Hepatic stellate cell (primary cell): ENCODE measurements at regions not wholly inside any gene's neighbourhood (a gene's known extent, or its start where the extent isn't known, plus 50 kb on each side); places are given as distances from the start of the nearest gene placed in this dataset.
"Not testable (repeated sequence)": the region's sequence is repeated elsewhere in the genome, so short reads cannot be mapped to it uniquely, and the experiment has no call there.

Experiments
- DNase-seq: peaks from one replicate; pipeline ENCODE4 v3.0.0; 2011; ENCODE audit warnings: low spot score

DNA sequence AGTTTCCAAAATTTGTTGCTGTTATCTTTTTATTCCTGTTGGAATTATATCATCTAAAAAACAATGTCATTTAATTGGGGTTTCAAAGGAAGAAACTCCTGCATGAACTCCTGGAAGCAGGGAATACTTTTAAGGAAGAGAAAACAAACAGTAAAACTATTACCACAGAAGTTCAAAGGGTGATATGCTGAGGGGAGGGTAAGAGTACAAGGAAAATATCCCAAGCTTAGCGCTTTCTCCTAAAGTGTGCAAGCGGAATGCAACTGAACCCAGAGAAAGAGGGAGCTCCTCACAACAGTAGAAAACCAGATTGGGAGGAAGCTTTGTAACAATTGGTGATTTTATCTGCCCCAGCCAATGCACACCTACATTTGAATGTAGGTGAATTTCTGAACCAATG, 175.1 kb downstream of the NUFIP1 start:
- no peak for DNase-seq

- DNase-seq, result no peak
Observed at GRCh38 chr13:44812818-44813217, 176.5 kb downstream of the NUFIP1 start.

- DNase-seq, result no peak
Observed at GRCh38 chr13:44810061-44810840, 179.0 kb downstream of the NUFIP1 start.

GRCh38 chr13:44809190-44809589, 180.1 kb downstream of the NUFIP1 start:
- DNase-seq, result no peak

DNA sequence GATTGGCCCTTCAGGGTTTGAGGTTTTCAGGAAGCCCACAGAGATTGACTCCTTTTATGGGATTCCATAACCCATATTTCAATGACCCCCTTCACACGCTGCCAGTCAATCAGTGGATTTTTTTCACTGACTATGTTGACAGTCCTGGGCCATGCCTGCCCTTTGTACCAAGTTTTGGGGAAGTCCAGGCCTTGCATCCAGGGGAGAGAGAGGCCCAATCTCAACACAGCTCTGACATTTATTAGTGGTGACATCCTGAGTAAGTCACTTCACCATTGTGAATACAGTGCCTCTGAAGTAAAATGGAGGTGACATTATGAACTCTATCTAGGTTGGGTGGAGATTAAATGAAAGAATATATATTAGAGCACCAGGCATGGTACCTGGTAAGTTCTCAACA, 181.1 kb downstream of the NUFIP1 start:
- no peak for DNase-seq

GRCh38 chr13:44807449-44808034, 181.7 kb downstream of the NUFIP1 start:
- no peak for DNase-seq

DNA sequence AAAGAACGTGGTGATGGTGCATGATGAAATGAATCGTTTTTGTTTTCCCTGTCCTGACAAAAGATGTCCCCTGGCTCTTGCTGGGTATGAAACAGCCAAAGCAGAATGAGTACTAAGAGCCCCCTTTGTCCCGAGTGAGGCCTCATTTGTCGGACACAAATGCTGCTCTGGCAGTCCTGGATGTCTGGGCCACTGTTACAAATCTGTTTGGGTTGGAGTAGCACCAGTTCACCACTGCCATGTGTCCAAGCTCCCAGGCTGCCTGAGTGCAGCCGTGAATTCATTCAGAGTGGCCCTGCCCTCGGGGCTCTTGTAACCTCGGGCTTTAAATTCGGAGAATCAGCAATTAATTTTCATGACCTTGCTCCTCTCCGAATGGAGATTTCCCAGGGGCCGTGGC, 182.4 kb downstream of the NUFIP1 start:
- DNase-seq, result no peak

- no peak for DNase-seq
Observed at GRCh38 chr13:44805585-44805984, 183.7 kb downstream of the NUFIP1 start.

DNA sequence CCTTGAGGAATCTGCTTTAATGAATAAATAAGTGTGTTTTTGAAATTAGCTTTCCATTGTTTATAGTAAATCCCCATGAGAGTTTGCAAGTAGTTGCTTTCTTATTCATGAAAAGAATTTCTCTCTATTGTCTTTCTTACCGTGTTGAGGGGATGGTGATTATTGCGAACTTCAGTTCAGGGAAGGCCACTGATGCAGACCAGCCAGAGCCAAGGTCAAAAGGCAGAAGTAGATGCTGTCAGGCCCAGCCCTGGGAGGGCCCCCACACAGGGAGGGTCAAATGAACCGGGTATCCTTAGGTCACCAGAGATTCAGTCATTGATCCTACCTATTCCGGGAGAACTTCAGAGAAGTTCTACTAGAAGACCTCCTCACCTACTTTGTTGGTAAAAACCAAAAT, 185.9 kb downstream of the NUFIP1 start:
- no peak for DNase-seq

DNA sequence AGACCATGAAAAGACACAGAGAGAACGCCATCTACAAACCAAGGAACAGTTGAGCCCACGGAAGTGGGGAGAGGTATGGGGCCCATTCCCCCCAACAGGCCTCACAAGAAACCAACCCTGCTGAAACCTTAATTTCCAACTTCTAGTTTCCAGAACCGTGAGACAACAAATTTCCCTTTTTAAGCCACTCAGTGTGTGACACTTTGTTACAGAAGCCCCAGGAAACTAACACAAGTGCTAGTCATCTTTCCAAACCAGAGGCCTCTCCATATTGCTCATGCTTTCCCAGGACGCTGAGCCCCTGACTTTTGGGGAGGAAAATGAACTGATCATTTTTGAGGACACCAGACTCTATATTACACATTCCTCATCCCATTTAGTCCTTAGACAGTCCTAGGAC, 186.8 kb downstream of the NUFIP1 start:
- DNase-seq, result no peak

- DNase-seq, result peak; percentile 78
Observed at GRCh38 chr13:44801990-44802389, 187.3 kb downstream of the NUFIP1 start.

DNA sequence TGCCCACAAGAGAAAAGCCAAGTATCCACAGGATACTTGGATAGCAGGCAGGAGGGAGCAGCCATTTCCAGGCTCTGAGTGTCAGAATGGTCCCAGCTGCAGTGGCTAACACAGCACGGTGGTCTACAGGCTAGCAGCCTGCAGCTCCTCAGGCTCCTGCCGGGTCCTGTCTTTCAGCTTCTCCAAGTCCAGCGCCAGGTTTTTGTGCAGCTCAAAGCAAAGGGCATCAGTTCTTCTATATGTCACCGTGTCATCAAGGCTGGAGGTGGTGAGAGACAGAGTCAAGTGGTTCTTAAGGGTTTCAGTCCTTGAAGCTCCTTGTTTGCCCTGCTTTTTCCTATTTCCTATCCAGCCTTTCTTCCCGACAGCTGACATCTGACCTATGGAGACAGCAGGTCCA, 188.6 kb downstream of the NUFIP1 start:
- DNase-seq, result no peak

GRCh38 chr13:44797685-44798084, 191.6 kb downstream of the NUFIP1 start:
- DNase-seq, result no peak

DNA sequence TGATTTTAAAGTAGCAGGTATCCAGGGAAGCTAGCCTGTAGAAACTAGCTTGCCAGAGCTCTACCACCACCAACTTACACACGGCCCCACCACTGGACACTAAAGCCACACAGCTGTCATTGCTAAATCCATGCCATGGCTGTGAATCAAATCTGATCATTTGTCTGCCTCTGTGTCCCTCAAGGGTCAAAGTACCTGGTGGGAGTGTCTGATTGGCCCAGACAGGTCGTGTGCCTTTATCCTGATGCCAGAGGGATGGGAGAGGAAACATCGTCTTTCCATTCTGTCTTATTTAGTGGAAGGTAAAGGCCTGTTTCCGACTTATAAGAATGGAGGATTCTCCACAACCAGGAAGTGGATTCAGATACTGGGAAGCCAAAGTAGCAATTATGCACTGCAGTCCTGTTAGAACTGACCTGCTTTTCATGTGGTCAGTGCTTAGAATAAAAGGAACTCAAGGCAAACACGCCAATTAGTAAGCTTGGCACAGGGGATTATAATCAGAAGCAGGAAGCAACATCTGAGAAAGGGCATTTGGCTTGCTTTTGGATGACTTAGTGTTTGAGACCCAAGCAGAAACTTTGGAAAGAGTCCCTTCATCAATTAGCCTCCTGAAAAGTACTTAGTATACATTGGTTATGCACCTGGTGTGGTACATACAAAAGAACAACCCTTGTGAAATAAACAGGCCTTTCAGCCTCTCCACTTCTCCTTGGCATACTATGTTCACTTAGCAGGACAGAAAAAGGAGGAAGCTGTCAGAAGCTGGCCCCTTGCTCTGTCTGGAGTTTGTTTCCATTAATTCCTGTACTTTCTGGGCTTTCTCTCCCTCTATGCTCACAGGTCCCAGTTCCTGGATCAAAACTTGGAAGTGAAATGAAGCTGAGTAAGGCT, 192.4 kb downstream of the NUFIP1 start:
- DNase-seq, result no peak

DNA sequence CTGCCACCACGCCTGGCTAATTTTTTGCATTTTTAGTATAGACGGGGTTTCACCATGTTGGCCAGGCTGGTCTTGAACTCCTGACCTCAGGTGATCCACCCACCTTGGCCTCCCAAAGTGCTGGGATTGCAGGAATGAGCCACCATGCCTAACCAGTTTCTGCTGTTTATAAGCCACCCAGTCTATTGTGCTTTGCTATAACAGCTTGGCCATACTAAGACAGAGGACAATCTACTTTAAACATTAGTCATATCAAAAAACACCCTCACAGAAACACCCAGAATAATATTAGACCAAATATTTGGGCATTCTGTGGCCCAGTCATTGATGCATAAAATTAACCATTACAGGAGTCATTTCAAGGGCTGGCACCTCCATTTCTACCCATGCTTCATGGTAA, 193.2 kb downstream of the NUFIP1 start:
- DNase-seq, result not testable (repeated sequence)

- DNase-seq, result no peak
Observed at GRCh38 chr13:44795176-44795575, 194.1 kb downstream of the NUFIP1 start.

DNA sequence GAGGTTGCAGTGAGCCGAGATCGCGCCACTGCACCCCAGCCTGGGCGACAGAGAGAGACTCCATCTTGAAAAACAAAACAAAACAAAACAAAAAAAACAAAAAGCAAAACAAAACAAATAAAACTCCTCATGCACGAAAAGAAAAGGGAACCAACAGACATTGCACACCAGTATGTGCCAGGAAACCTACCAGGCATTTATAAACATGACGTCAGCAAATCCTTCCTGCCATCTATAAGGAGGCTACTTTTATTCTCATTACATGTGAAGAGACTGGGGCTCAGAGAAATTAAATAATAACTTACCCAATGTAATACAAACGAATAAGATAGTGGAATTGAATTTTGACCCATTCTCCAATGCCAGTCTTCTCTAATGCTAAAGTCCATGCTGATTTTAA, 197.2 kb downstream of the NUFIP1 start:
- no peak for DNase-seq

- no peak for DNase-seq
Observed at GRCh38 chr13:44790289-44790688, 199.0 kb downstream of the NUFIP1 start.

GRCh38 chr13:44787617-44788016, 201.7 kb downstream of the NUFIP1 start:
- DNase-seq, result no peak

DNA sequence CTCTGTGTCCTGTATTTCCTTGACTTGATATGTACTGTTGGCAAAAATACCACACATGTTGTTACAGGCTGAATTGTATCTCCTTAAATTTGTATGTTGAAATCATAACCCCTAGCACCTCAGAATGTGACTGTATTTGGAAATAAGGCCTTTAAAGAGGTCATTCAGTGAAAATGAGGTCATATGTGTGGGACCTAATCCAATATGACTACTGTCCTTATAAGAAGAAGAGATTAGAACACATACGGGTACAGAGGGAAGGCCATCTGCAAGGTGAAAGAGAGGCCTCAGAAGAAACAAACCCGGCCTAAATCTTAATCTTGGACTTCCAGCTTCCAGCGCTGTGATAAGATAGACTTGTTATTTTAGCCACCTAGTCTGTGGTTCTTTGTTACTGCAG, 202.5 kb downstream of the NUFIP1 start:
- DNase-seq, result no peak

DNA sequence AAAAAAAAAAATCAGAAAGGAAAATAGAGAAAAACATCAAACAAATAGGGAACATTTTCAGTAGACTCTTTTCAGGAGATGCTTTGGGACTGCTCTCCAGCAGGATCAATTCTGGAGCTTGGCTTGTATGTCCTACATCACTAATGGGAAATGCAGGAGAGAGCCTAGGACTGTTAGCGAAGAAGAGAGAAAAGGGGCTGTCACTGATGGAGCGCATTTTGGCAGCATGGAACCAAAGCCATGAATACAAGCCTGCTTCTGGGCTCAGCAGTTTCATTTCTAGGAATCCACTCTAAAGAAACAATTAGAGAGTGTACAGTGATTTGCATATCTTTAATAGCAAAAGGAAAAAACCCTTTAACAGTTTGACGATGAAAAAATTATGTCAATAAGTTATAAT, 203.9 kb downstream of the NUFIP1 start:
- no peak for DNase-seq

DNA sequence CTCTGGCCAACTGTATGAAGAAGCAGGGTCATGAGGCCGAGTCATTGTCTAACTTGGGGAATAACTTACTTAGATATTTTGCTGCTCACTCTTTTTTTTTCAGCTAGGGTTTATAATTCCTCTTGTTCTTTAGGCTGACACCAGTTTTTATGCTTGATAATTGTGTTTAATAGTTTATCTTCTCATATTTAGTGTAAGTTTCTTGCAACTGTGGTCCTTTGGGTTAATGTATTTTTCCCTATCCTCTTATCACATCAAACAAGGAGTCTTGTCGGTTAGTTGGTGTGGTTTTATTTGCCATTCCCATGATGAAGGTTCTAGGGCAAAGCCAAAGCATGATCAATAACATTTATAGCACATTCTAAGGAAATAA, 204.6 kb downstream of the NUFIP1 start:
- DNase-seq, result no peak
